Ovary (tissue), 3 donors: ENCODE measurements at regions not wholly inside any gene's neighbourhood (a gene's known extent, or its start where the extent isn't known, plus 50 kb on each side); places are given as distances from the start of the nearest gene placed in this dataset.

Experiments
- CTCF ChIP-seq, 3 donors: fragments of 450-650 bp in 2 of 3; fragments of 200-600 bp in 1 of 3; IDR thresholded peaks; one replicate each; pipeline versions ENCODE4 v1.5.1 to v1.8.0; 2016 to 2022; ENCODE audit warnings: antibody characterized with exemption in 3 of 3, mild to moderate bottlenecking in 1 of 3
- EP300 ChIP-seq: sonication (generic); formaldehyde crosslinking; IDR thresholded peaks from one replicate; pipeline ENCODE4 v1.6.1; 2017; ENCODE audit warnings: antibody characterized with exemption
- POLR2A ChIP-seq: fragments of 450-650 bp; IDR thresholded peaks from one replicate; pipeline ENCODE4 v1.6.1; 2017; ENCODE audit warnings: antibody characterized with exemption, mild to moderate bottlenecking, moderate library complexity
- donor health status: DM: no; HTN: no; CAD: no.

GRCh38 chr10:121183236-121183635 lies 332.1 kb downstream of the WDR11 start:
- TF ChIP-seq CTCF (IDR thresholded peaks at IDR 0.05) (no peak), POLR2A (no peak), EP300 (no peak)
